AG10803 (cell line): ENCODE measurements at regions not wholly inside any gene's neighbourhood (a gene's known extent, or its start where the extent isn't known, plus 50 kb on each side); places are given as distances from the start of the nearest gene placed in this dataset.
"Not testable (repeated sequence)": the region's sequence is repeated elsewhere in the genome, so short reads cannot be mapped to it uniquely, and the experiment has no call there.

Source experiments
- DNase-seq: peaks from one replicate; pipeline ENCODE4 v3.0.0; 2010; ENCODE audit warnings: low read depth
- H3K4me3 ChIP-seq: 2 replicates; pipeline ENCODE4 v1.5.1; 2011; ENCODE audit warnings: mild to moderate bottlenecking, low read length, control low read depth
- CTCF ChIP-seq: conservative IDR thresholded peaks from 2 replicates; pipeline ENCODE4 v1.5.1; 2011; ENCODE audit warnings: mild to moderate bottlenecking, low read length, control low read depth, inconsistent platforms

- H3K4me3 ChIP-seq: no peak overlapping the region
- no peak for TF ChIP-seq CTCF
- DNase-seq: no peak
These were observed 2037.8 kb upstream of the LRRTM1 start for GRCh38 chr2:82342356-82342755.

- no peak for TF ChIP-seq CTCF
- no peak for DNase-seq
- no peak overlapping the region for H3K4me3 ChIP-seq
These were observed 2036.1 kb upstream of the LRRTM1 start for GRCh38 chr2:82340578-82341053.

- H3K4me3 ChIP-seq: no peak overlapping the region
- DNase-seq: no peak
- TF ChIP-seq CTCF: no peak
These were observed 2035.3 kb upstream of the LRRTM1 start for GRCh38 chr2:82339805-82340204.

GRCh38 chr2:82333697-82334096, 2029.1 kb upstream of the LRRTM1 start:
- DNase-seq: no peak
- H3K4me3 ChIP-seq: no peak overlapping the region
- TF ChIP-seq CTCF: no peak

GRCh38 chr2:82330155-82330554, 2025.6 kb upstream of the LRRTM1 start:
- no peak for DNase-seq
- no peak for TF ChIP-seq CTCF
- no peak overlapping the region for H3K4me3 ChIP-seq

GRCh38 chr2:82326180-82326767, 2021.7 kb upstream of the LRRTM1 start:
- H3K4me3 ChIP-seq, DNase-seq: not testable (repeated sequence)

GRCh38 chr2:82320296-82320695, 2015.7 kb upstream of the LRRTM1 start:
- no peak for DNase-seq
- TF ChIP-seq CTCF: no peak
- H3K4me3 ChIP-seq: no peak overlapping the region

GRCh38 chr2:82317012-82317411, 2012.5 kb upstream of the LRRTM1 start:
- no peak for TF ChIP-seq CTCF
- no peak overlapping the region for H3K4me3 ChIP-seq
- DNase-seq: no peak
